Adrenal gland (tissue), 5 donors: ENCODE measurements at regions not wholly inside any gene's neighbourhood (a gene's known extent, or its start where the extent isn't known, plus 50 kb on each side); places are given as distances from the start of the nearest gene placed in this dataset.

Source experiments
- CTCF ChIP-seq, 6 experiments: fragments of 450-650 bp in 4 of 6; fragments of 200-600 bp in 2 of 6; sonication (generic) in 1 of 6; IDR thresholded peaks; 1 replicate in 5 of 6; 2 replicates in 1 of 6; pipeline versions ENCODE4 v1.5.1 to v1.8.0; 2016 to 2021; ENCODE audit warnings: antibody characterized with exemption in 6 of 6, mild to moderate bottlenecking in 2 of 6, moderate library complexity in 1 of 6
- POLR2A ChIP-seq, 2 donors: fragments of 450-650 bp; IDR thresholded peaks; one replicate each; pipeline ENCODE4 v1.6.1; 2017; ENCODE audit warnings: antibody characterized with exemption in 2 of 2, mild to moderate bottlenecking in 2 of 2, moderate library complexity in 1 of 2
- donor health status: DM: no; HTN: no; CAD: no.

GRCh38 chr11:32173977-32174376 is 83.1 kb downstream of the RCN1 start:
- TF ChIP-seq CTCF (IDR thresholded peaks at IDR 0.05) (no peak), POLR2A (IDR thresholded peaks at IDR 0.05) (no peak)
